Erythroblast (primary cell): ENCODE measurements at regions not wholly inside any gene's neighbourhood (a gene's known extent, or its start where the extent isn't known, plus 50 kb on each side); places are given as distances from the start of the nearest gene placed in this dataset.

Source experiments
- GATA1 ChIP-seq: IDR thresholded peaks from 2 replicates; pipeline ENCODE4 v1.6.1; 2011; ENCODE audit warnings: low read depth, mild to moderate bottlenecking, control low read depth, low read length, moderate library complexity
- POLR2A ChIP-seq: IDR thresholded peaks from 2 replicates; pipeline ENCODE4 v1.6.1; 2011; ENCODE audit warnings: mild to moderate bottlenecking, low read length

DNA sequence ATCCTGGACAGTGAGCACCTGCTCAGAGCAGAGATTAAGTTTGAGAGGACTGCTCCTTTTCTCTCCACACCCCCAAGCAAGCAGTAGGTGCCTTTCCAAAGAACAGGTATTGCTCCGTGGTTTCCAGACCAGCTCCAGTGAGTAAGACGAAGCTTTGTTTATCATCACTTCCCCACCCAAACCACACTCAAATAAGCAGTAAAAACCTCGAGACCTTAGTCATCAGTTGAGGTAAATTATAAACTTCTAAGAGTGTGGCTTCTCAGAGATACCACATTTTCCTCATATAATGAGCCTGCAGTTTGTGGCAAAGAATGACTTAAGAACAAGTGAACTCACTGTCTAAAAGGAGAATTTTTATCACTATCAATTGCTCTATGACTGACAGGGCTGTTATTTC is 50.0 kb upstream of the GRB10 start:
- TF ChIP-seq POLR2A (no peak), GATA1 (no peak)
